GF-D8 (cell line): ENCODE measurements at regions not wholly inside any gene's neighbourhood (a gene's known extent, or its start where the extent isn't known, plus 50 kb on each side); places are given as distances from the start of the nearest gene placed in this dataset.

ENCODE experiments used
- DNase-seq: peaks from one replicate; lab custom pipeline; 2025; lab: John Stamatoyannopoulos, UW

- DNase-seq = no peak
These were observed 322.2 kb downstream of the GPAT3 start for GRCh38 chr4:83858131-83858530.

- no peak for DNase-seq
These were observed 319.1 kb downstream of the GPAT3 start for GRCh38 chr4:83855044-83855443.

GRCh38 chr4:83852085-83852451 lies 316.2 kb downstream of the GPAT3 start:
- no peak for DNase-seq

DNA sequence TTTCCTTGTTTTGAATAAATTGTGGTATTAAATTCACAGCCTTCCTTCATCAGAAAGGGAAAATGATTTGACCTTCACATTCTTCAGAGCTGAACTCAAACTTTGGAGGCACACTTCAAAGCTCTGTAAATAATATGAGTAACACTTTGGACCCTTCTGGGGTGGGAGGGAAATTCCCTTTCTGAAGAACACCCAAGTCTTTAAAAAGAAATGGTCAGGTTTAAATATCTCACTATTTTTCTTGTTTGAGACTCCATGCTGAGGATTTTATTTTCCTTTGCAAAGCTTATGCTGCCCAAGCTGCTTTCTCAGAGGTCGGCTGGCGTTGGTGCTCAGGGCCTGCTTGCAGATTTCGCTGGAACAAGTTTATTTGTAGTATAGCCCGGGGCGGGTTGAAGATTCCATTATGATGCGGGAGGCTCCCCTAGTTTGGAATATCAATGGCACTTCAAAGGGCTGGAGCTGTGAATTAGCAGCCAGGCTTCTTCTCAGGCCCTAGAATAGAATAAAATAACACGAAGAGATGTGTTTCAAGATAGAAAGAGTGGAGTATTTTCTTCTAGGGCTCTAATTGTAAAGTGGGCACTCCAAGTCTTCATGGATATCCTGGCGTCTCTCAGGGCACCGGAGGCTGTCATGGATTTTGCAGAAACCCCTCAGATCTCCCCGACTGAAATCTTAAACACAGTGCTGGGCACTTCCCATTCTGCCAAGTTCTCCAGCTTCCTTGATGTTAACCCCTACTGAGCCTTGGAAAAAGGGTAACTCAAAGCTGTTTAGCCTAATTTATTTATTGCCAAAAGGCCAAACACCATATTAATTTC lies 315.6 kb downstream of the GPAT3 start:
- no peak for DNase-seq

DNA sequence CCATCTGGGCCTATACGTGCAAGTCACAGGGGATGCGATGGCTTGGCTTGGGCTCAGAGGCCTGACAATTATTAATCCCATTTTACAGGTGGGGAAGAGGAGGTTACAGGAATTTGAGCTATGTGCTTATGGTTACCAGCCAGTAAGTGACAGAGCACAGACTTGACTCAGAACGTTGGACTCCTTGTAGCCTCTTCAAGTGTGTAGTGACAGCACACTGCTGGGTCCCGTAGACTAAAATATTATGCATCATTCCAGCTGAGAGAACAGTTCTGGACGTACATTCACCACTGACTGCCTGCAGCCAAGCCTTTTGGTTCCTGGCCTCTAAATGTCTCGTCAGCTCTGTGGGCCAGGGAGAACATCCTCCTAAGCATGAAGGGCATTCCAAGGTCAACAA lies 314.5 kb downstream of the GPAT3 start:
- no peak for DNase-seq

DNA sequence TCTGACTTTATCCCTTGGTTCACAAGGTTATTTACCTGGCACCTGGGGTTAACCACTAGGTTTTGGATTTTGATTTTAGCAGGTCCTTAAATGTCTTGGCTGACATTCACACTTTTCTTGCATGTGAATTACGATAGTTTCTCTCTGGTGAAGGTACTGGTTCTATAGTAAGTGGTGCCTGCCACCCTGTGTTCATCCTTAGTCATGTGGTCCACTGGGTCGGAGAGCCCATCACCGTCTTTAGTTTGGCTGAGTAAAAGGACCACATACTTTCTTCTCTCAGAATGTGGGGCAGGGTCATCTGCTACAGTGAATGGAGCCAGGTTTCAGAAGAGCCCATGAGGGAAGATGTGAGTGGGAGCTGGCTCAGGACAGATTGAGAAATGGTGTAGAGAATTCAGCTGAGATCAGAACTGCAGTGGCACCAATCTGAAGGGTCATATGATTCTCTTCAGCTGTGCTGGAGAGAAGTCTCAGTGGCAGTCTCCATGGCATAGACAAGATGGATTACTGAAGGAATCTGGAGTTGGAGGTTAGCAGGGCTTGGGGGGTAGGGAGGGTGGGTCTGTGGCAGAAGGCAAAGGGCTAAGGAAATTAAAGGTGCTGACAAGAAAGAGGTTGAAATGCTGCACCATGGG lies 310.4 kb downstream of the GPAT3 start:
- DNase-seq = no peak

- no peak for DNase-seq
These were observed 303.7 kb downstream of the GPAT3 start for GRCh38 chr4:83839615-83840014.

DNA sequence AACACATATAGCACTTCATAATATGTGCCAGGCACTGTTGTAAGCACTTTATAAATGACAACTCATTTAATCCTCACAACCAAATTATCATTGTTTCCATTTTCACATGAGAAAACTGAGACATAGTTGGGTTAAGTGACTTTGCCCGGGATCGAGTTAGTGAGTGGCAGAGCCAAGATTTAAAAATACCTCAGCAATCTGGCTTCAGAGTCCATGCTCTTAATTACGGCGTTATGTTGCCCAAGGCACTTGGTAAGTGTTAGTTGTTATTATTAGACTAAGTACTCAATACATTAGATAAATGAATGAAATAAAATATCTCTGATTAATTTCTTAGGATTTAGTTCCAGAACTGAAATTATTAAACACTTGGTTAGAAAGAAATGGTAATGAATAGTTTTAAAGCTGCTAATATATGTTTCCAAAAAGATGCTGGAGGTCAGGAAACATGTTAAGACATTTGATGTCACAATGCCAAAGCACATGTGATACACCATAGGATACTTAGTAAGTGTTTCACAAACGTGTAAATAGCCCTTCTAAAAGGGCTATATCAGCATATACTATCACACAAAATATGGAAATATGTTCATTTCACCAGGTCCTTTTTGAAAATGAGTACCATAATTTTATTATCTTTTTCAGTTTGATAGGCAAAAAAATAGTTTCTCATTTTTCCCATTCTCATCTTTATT lies 301.9 kb downstream of the GPAT3 start:
- DNase-seq = no peak

GRCh38 chr4:83833920-83834319 lies 298.0 kb downstream of the GPAT3 start:
- DNase-seq = no peak

GRCh38 chr4:83832110-83832825 lies 296.4 kb downstream of the GPAT3 start:
- no peak for DNase-seq

DNA sequence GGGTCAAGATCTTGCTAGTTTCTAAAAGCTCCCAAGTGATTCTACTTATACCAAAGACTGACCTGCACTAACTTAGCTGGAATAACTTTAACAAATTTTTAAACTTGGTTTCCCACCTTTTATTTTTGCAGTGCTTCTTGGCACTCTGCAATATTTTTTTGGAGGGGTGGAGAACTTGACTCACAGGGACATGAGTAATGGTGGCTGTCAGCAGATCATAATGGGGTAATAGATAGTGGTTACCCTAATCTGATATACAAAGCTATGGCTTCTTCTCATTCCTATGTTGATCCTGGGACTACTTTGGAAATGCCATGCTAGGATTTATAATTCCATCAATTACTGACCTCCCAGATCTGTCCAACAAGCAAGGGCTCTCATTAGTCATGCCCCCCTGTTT lies 295.7 kb downstream of the GPAT3 start:
- no peak for DNase-seq

- no peak for DNase-seq
These were observed 294.4 kb downstream of the GPAT3 start for GRCh38 chr4:83830138-83830888.

DNA sequence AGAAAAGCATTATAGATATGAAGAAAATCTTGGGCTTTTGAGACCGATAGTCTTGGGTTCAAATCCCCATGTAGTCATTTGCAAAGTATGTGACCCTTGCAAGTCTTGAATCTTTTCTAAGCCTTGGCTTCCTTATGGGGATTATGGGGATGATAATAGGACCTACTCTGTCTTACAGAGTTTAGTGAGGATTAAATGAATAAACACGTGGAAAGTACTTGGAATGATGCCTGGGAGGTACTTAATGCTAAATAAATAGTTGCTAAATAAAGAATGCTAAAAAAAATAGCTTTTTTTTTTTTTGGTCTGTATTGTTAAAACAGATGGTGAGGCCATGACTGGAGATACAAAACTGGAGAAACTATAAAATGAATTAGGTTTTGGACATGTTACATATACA lies 292.7 kb downstream of the GPAT3 start:
- DNase-seq = no peak

- no peak for DNase-seq
These were observed 285.6 kb downstream of the GPAT3 start for GRCh38 chr4:83821493-83821892.

DNA sequence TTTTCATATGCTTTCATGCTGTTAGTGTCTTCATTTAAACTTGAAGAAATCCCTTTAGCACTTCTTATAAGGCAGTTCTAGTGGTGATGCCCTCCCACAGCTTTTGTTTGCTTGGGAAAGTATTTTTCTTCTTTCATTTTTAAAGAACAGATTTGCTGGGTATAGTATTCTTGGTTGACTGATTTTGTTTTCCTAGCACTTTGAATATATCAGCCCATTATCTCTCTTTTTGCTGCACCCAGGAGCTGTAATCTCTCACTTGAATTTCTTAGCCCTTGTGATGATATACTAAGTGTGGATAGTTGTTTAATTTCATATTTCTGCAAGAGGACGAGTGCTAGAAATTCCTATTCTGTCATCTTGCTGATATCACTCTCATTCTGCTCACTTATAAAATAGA lies 283.7 kb downstream of the GPAT3 start:
- DNase-seq = no peak

GRCh38 chr4:83810428-83810827 lies 274.5 kb downstream of the GPAT3 start:
- no peak for DNase-seq

DNA sequence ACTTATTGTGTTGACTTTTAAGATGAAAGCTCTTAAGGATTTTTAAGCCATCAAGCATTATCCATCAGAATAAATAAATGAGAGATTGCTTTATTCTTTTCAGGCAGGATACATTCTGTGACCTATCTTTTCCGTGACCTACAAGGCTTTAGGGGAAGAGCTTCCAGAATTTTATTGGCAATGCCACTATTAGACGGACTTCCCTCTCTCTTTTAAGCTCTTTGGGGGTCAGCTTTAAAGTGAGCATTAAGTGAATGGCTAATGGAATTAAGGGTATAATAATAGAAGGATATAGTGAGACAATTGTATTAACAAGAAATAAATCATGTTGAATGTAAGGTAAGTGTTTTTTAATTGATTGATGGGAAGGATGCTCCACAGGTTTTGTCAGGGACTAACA lies 273.7 kb downstream of the GPAT3 start:
- no peak for DNase-seq

DNA sequence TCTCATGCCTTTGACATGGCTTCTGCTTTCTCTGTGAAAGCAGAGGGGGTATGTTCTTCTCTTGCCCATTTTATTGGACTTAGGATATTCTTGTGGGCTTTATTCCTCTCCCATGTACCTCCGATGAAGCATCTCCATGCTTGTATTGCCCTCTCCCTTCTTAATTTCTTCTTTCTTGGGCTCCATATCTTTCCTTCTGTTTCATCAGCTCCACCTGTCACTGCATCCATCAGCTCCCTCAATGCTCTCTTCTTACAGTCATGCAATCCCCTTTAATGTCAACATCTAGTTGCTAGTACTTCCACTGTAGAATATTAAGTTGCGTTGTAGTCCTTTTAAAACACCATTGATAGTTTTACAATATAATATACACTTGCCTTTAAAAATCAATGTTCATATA lies 257.6 kb downstream of the GPAT3 start:
- no peak for DNase-seq

DNA sequence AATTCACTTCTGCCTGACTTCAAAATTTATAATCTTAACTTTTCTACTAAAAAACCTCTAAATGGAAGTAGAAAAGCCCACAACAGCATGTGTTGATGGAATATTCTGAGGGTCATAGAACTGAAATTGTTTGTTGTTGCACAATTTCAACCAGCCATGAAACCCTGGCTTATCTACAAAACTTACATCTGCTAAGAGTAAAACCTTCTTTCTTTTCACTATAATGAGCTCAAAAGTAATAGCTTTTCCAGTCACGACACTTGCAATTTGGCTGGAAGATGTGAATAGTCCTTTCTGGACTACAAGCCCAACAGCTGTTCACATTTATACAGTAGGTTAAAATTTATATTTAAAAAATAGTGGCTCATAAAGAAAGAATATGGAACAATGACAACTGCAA lies 250.0 kb downstream of the GPAT3 start:
- no peak for DNase-seq

GRCh38 chr4:83783215-83783614 lies 247.3 kb downstream of the GPAT3 start:
- no peak for DNase-seq

- no peak for DNase-seq
These were observed 246.7 kb downstream of the GPAT3 start for GRCh38 chr4:83782591-83782990.

DNA sequence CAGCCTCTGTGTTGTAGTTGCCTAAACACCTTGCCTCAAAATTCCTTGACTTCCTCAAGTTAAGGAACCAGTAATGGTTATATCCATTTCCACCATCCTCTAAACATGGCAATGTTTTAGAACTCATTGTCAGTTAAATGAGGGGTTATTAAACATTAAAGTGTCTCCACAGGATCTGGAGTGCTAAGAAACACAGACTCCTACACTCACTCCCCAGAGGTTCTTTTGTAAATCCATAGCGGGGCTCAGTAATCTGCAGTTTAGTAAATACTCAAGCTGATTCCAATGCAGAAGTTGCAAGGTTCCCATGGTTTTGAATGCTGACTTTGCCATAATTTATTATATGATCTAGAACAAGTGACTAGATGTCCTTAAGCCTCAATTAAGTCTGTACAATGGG lies 245.5 kb downstream of the GPAT3 start:
- DNase-seq = no peak
